SK-N-SH treated with all-trans-retinoic acid at 6 μM for 48 hours (cell line): ENCODE measurements at regions not wholly inside any gene's neighbourhood (a gene's known extent, or its start where the extent isn't known, plus 50 kb on each side); places are given as distances from the start of the nearest gene placed in this dataset.

ENCODE experiments used
- ATAC-seq: fragments of 200-7000 bp; cut with Tn5 transposase; 3 replicates; pipeline ENCODE4 v1.9.1; 2020; ENCODE audit warnings: mild to moderate bottlenecking, moderate library complexity
- ARNTL ChIP-seq: fragments of 450-650 bp; formaldehyde crosslinking; IDR thresholded peaks from 2 replicates; pipeline ENCODE4 v1.5.0; 2020; ENCODE audit warnings: low read depth, mild to moderate bottlenecking, moderate library complexity, borderline replicate concordance
- BACH2 ChIP-seq: fragments of 250-450 bp; sonication (Bioruptor Pico); IDR thresholded peaks from 2 replicates; pipeline ENCODE4 v1.9.0; 2021; ENCODE audit warnings: mild to moderate bottlenecking, borderline replicate concordance
- CREB5 ChIP-seq: fragments of 250-450 bp; sonication (Bioruptor Pico); IDR thresholded peaks from 2 replicates; pipeline ENCODE4 v1.5.1; 2020; ENCODE audit warnings: low read depth, mild to moderate bottlenecking, moderate library complexity
- CSDC2 ChIP-seq: fragments of 250-450 bp; sonication (Bioruptor Pico); IDR thresholded peaks from 2 replicates; pipeline ENCODE4 v1.5.0; 2020; ENCODE audit warnings: mild to moderate bottlenecking, moderate library complexity
- CSRNP3 ChIP-seq: fragments of 250-450 bp; sonication (Bioruptor Pico); IDR thresholded peaks from 2 replicates; pipeline ENCODE4 v1.5.1; 2021; ENCODE audit warnings: mild to moderate bottlenecking, moderate library complexity
- ESRRG ChIP-seq: fragments of 250-450 bp; sonication (Bioruptor Pico); IDR thresholded peaks from 2 replicates; pipeline ENCODE4 v1.6.1; 2021; ENCODE audit warnings: mild to moderate bottlenecking
- ISL1 ChIP-seq: fragments of 250-450 bp; sonication (Bioruptor Pico); IDR thresholded peaks from 2 replicates; pipeline ENCODE4 v2.1.2; 2022; ENCODE audit warnings: mild to moderate bottlenecking, moderate library complexity
- OSR1 ChIP-seq: fragments of 250-450 bp; sonication (Bioruptor Pico); IDR thresholded peaks from 2 replicates; pipeline ENCODE4 v1.8.0; 2022; ENCODE audit warnings: moderate library complexity, mild to moderate bottlenecking, inconsistent platforms
- PATZ1 ChIP-seq: fragments of 250-450 bp; sonication (Bioruptor Pico); IDR thresholded peaks from 2 replicates; pipeline ENCODE4 v1.8.0; 2020; ENCODE audit warnings: mild to moderate bottlenecking, moderate library complexity, borderline replicate concordance
- PPARA ChIP-seq: fragments of 250-450 bp; sonication (Bioruptor Pico); IDR thresholded peaks from 2 replicates; pipeline ENCODE4 v1.5.0; 2020; ENCODE audit warnings: mild to moderate bottlenecking, borderline replicate concordance
- RARB ChIP-seq: fragments of 250-450 bp; sonication (Bioruptor Pico); IDR thresholded peaks from 2 replicates; pipeline ENCODE4 v1.8.0; 2021; ENCODE audit warnings: mild to moderate bottlenecking, moderate library complexity
- SNAI2 ChIP-seq: fragments of 250-450 bp; sonication (Bioruptor Pico); IDR thresholded peaks from 2 replicates; pipeline ENCODE4 v1.5.0; 2020; ENCODE audit warnings: mild to moderate bottlenecking, moderate library complexity
- TCF4 ChIP-seq: fragments of 250-450 bp; sonication (Bioruptor Pico); IDR thresholded peaks from 2 replicates; pipeline ENCODE4 v1.8.0; 2021; ENCODE audit warnings: mild to moderate bottlenecking, moderate library complexity, borderline replicate concordance
- TOX ChIP-seq: fragments of 250-450 bp; sonication (Bioruptor Pico); IDR thresholded peaks from 2 replicates; pipeline ENCODE4 v1.8.0; 2021; ENCODE audit warnings: mild to moderate bottlenecking, moderate library complexity, borderline replicate concordance
- ZC3H10 ChIP-seq: fragments of 250-450 bp; sonication (Bioruptor Pico); IDR thresholded peaks from 2 replicates; pipeline ENCODE4 v1.5.1; 2021; ENCODE audit warnings: mild to moderate bottlenecking, moderate library complexity
- ZFP3 ChIP-seq: fragments of 250-450 bp; sonication (Bioruptor Pico); IDR thresholded peaks from 2 replicates; pipeline ENCODE4 v1.5.0; 2020; ENCODE audit warnings: mild to moderate bottlenecking, moderate library complexity
- ZFP30 ChIP-seq: fragments of 450-650 bp; formaldehyde crosslinking; IDR thresholded peaks from 2 replicates; pipeline ENCODE4 v1.5.0; 2022; ENCODE audit warnings: mild to moderate bottlenecking, moderate library complexity
- ZNF565 ChIP-seq: fragments of 450-650 bp; formaldehyde crosslinking; conservative IDR thresholded peaks from 2 replicates; pipeline ENCODE4 v1.5.0; 2020; ENCODE audit warnings: low read depth, mild to moderate bottlenecking, moderate library complexity
- ZNF70 ChIP-seq: fragments of 450-650 bp; formaldehyde crosslinking; IDR thresholded peaks from 2 replicates; pipeline ENCODE4 v1.5.0; 2020; ENCODE audit warnings: mild to moderate bottlenecking, moderate library complexity
- ZNF8 ChIP-seq: fragments of 450-650 bp; formaldehyde crosslinking; IDR thresholded peaks from 2 replicates; pipeline ENCODE4 v1.5.0; 2020; ENCODE audit warnings: mild to moderate bottlenecking, moderate library complexity

- ATAC-seq, result no peak
- TF ChIP-seq SNAI2 (CRISPR knock-in tag) (no peak), OSR1 (CRISPR knock-in tag) (no peak), ISL1 (CRISPR knock-in tag) (no peak), CSDC2 (CRISPR knock-in tag) (no peak), CSRNP3 (no peak), ZNF70 (no peak), ZFP3 (no peak)
Observed at GRCh38 chr2:35246702-35247101, 1108.9 kb upstream of the CRIM1 start.

- no peak for TF ChIP-seq ZFP3
- TF ChIP-seq TCF4 (CRISPR knock-in tag), result no peak
- no peak for TF ChIP-seq BACH2 (CRISPR knock-in tag)
- no peak for ATAC-seq
Observed at GRCh38 chr2:35228584-35228983, 1127.0 kb upstream of the CRIM1 start.

- TF ChIP-seq CSRNP3, result no peak
- no peak for TF ChIP-seq RARB (CRISPR knock-in tag)
- TF ChIP-seq ZFP3, result no peak
- no peak for TF ChIP-seq ARNTL (CRISPR knock-in tag)
- no peak for TF ChIP-seq CREB5 (CRISPR knock-in tag)
- no peak for TF ChIP-seq ESRRG (CRISPR knock-in tag)
- no peak for ATAC-seq
Observed at GRCh38 chr2:35220461-35220860, 1135.1 kb upstream of the CRIM1 start.

GRCh38 chr2:35204881-35205280 is 1150.7 kb upstream of the CRIM1 start:
- no peak for ATAC-seq
- TF ChIP-seq ISL1 (CRISPR knock-in tag) (no peak), RARB (CRISPR knock-in tag) (no peak), TOX (CRISPR knock-in tag) (no peak), CSRNP3 (no peak), ZC3H10 (CRISPR knock-in tag) (no peak)

- no peak for TF ChIP-seq ZNF8 (CRISPR knock-in tag)
- no peak for TF ChIP-seq ESRRG (CRISPR knock-in tag)
- TF ChIP-seq CSDC2 (CRISPR knock-in tag), result no peak
- TF ChIP-seq TCF4 (CRISPR knock-in tag), result no peak
- no peak for TF ChIP-seq OSR1 (CRISPR knock-in tag)
- TF ChIP-seq CSRNP3, result no peak
- no peak for TF ChIP-seq PPARA (CRISPR knock-in tag)
- no peak for TF ChIP-seq PATZ1 (CRISPR knock-in tag)
- TF ChIP-seq BACH2 (CRISPR knock-in tag), result no peak
- no peak for TF ChIP-seq ARNTL (CRISPR knock-in tag)
- TF ChIP-seq RARB (CRISPR knock-in tag), result no peak
- no peak for TF ChIP-seq ZNF70
- no peak for TF ChIP-seq ISL1 (CRISPR knock-in tag)
- TF ChIP-seq ZNF565, result no peak
- no peak for TF ChIP-seq ZFP30
- TF ChIP-seq ZFP3, result no peak
- no peak for TF ChIP-seq ZC3H10 (CRISPR knock-in tag)
- no peak for TF ChIP-seq TOX (CRISPR knock-in tag)
- ATAC-seq, result no peak
Observed at GRCh38 chr2:35204323-35204722, 1151.3 kb upstream of the CRIM1 start.
